K562 (cell line): ENCODE measurements at regions not wholly inside any gene's neighbourhood (a gene's known extent, or its start where the extent isn't known, plus 50 kb on each side); places are given as distances from the start of the nearest gene placed in this dataset.

Experiments
- ATAC-seq: fragments of 200-7000 bp; cut with Tn5 transposase; 3 replicates; pipeline ENCODE4 v1.9.1; 2020; ENCODE audit warnings: moderate library complexity
- BruUV-seq: library from RNA; stranded (reverse); fragments of 400-500 nt; replicated peaks from 2 replicates; lab custom pipeline; 2021; lab: Mats Ljungman, UMichigan
- CTCF ChIA-PET: fragments of 300-600 bp; formaldehyde crosslinking; extraction: SDS; loops from one replicate; lab custom pipeline; 2021; ENCODE audit warnings: low intra/inter-chr PET ratio; lab: Yijun Ruan, JAX
- POLR2A ChIA-PET: fragments of 300-600, 350-650 bp; sonication (Branson Sonifier 250); formaldehyde crosslinking; extraction: SDS; loops from one replicate; lab custom pipeline; 2021; ENCODE audit warnings: antibody characterized with exemption, inconsistent platforms; lab: Yijun Ruan, JAX
- DNase-seq, 4 experiments: peaks; one replicate each; pipeline versions ENCODE4 v3.0.0 to v3.0.0-alpha.2; 2011 to 2018; ENCODE audit warnings: low spot score in 3 of 4, mixed read lengths in 3 of 4; ENCODE audit errors: extremely low read depth in 1 of 4
- FAIRE-seq: peaks from 2 replicates; lab custom pipeline; 2011; peaks lifted over from hg19 to GRCh38; lab: Jason Lieb, UNC
- H2AFZ ChIP-seq: 2 replicates; pipeline ENCODE4 v1.6.0; 2011; ENCODE audit warnings: low read depth, low read length, control low read depth, inconsistent platforms
- H3K27ac ChIP-seq: fragments of 200-600 bp; 3 replicates; pipeline ENCODE4 v1.8.0; 2011; ENCODE audit warnings: low read depth, mild to moderate bottlenecking, control low read depth, inconsistent platforms, low read length, moderate library complexity, mixed read lengths; ENCODE audit errors: extremely low read depth
- H3K27me3 ChIP-seq, 2 experiments: fragments of 300-600 bp in 1 of 2; 2 replicates in 1 of 2; 3 replicates in 1 of 2; pipeline versions ENCODE4 v1.6.0 to v1.8.0; 2011; ENCODE audit warnings: inconsistent platforms in 2 of 2, low read length in 2 of 2, mild to moderate bottlenecking in 1 of 2, mixed read lengths in 1 of 2, moderate library complexity in 1 of 2; ENCODE audit not compliant: control insufficient read depth in 2 of 2, insufficient read depth in 2 of 2
- H3K36me3 ChIP-seq: fragments of 300-600 bp; 3 replicates; pipeline ENCODE4 v1.8.0; 2011; ENCODE audit warnings: mild to moderate bottlenecking, low read length, inconsistent platforms; ENCODE audit not compliant: control insufficient read depth, insufficient read depth
- H3K4me1 ChIP-seq, 2 experiments: fragments of 200-600 bp in 1 of 2; replicated peaks in 1 of 2; 2 replicates in 1 of 2; 3 replicates in 1 of 2; pipeline versions ENCODE4 v1.5.1 to v1.8.0; 2011; ENCODE audit warnings: inconsistent platforms in 2 of 2, low read length in 2 of 2, mild to moderate bottlenecking in 1 of 2, mixed read lengths in 1 of 2, moderate library complexity in 1 of 2; ENCODE audit not compliant: control insufficient read depth in 2 of 2, insufficient read depth in 2 of 2
- H3K4me2 ChIP-seq: 2 replicates; pipeline ENCODE4 v1.6.1; 2011; ENCODE audit warnings: low read length, control low read depth, inconsistent platforms, mixed read lengths; ENCODE audit not compliant: insufficient read depth
- H3K4me3 ChIP-seq: fragments of 200-600 bp; sonication (generic), shearing (Covaris generic); 2 replicates; pipeline ENCODE4 v1.5.1; 2016; ENCODE audit warnings: control low read depth, inconsistent platforms
- H3K79me2 ChIP-seq: fragments of 200-600 bp; 3 replicates; pipeline ENCODE4 v1.8.0; 2011; ENCODE audit warnings: low read length, inconsistent platforms; ENCODE audit not compliant: control insufficient read depth, insufficient read depth
- H3K9ac ChIP-seq, 2 experiments: 2 replicates each; pipeline versions ENCODE4 v1.6.0 to v1.6.1; 2011; ENCODE audit warnings: low read depth in 2 of 2, low read length in 2 of 2, control low read depth in 1 of 2, inconsistent platforms in 1 of 2, mild to moderate bottlenecking in 1 of 2, mixed read lengths in 1 of 2; ENCODE audit not compliant: insufficient read depth in 1 of 2
- H3K9me1 ChIP-seq: one replicate; pipeline ENCODE4 v1.6.0; 2011; ENCODE audit warnings: inconsistent platforms, mild to moderate bottlenecking, low read length, moderate library complexity; ENCODE audit not compliant: control insufficient read depth, insufficient read depth
- H3K9me3 ChIP-seq: replicated peaks from 2 replicates; pipeline ENCODE4 v1.5.1; 2011; ENCODE audit warnings: low read depth, low read length, inconsistent platforms; ENCODE audit not compliant: control insufficient read depth, insufficient read depth
- H4K20me1 ChIP-seq: replicated peaks from 2 replicates; pipeline ENCODE4 v1.6.1; 2011; ENCODE audit warnings: low read length, inconsistent platforms, mixed read lengths; ENCODE audit not compliant: control insufficient read depth, insufficient read depth
- BMI1 ChIP-seq: fragments of 150-350 bp; IDR thresholded peaks from 2 replicates; pipeline ENCODE4 v1.6.1; 2014; ENCODE audit warnings: low read length
- CAMTA2 ChIP-seq: fragments of 250-450 bp; sonication (Bioruptor Pico); conservative IDR thresholded peaks from 2 replicates; pipeline ENCODE4 v1.5.1; 2022
- CBX5 ChIP-seq: IDR thresholded peaks from 2 replicates; pipeline ENCODE4 v1.6.1; 2014; ENCODE audit warnings: low read depth, borderline replicate concordance
- FOXJ3 ChIP-seq: sonication (generic); formaldehyde crosslinking; IDR thresholded peaks from 2 replicates; pipeline ENCODE4 v1.4.0; 2020; ENCODE audit warnings: mild to moderate bottlenecking, missing genetic modification reagents
- GATAD2A ChIP-seq: fragments of 450-650 bp; IDR thresholded peaks from 2 replicates; pipeline ENCODE4 v1.6.1; 2017
- GTF2E2 ChIP-seq: fragments of 200-800 bp; sonication (Bioruptor generic); IDR thresholded peaks from 2 replicates; pipeline ENCODE4 v1.6.1; 2016; ENCODE audit warnings: missing genetic modification characterization, missing compliant biosample characterization
- MLX ChIP-seq, 2 experiments: fragments of 450-650 bp in 1 of 2; sonication (generic) in 1 of 2; formaldehyde crosslinking; conservative IDR thresholded peaks; 2 replicates each; pipeline versions ENCODE4 v1.4.0 to v1.8.1; 2020 to 2022; ENCODE audit warnings: mild to moderate bottlenecking in 1 of 2, missing genetic modification reagents in 1 of 2
- MTF1 ChIP-seq: fragments of 250-450 bp; sonication (Bioruptor Pico); IDR thresholded peaks from 2 replicates; pipeline ENCODE4 v1.9.0; 2021; ENCODE audit warnings: moderate library complexity, mild to moderate bottlenecking, inconsistent platforms, borderline replicate concordance
- PHF20 ChIP-seq: fragments of 450-650 bp; IDR thresholded peaks from 2 replicates; pipeline ENCODE4 v1.6.1; 2018; ENCODE audit not compliant: partially characterized antibody
- PHF8 ChIP-seq: fragments of 200-600 bp; sonication (generic); IDR thresholded peaks from 2 replicates; pipeline ENCODE4 v1.6.1; 2012; ENCODE audit warnings: mixed run types, mild to moderate bottlenecking, inconsistent platforms, low read length, moderate library complexity, borderline replicate concordance
- SIX5 ChIP-seq, 2 experiments: IDR thresholded peaks; 2 replicates each; pipeline ENCODE4 v1.6.1; 2011; ENCODE audit warnings: low read length in 2 of 2, borderline replicate concordance in 1 of 2, low read depth in 1 of 2, mild to moderate bottlenecking in 1 of 2, moderate library complexity in 1 of 2; ENCODE audit not compliant: insufficient read depth in 1 of 2
- SPI1 ChIP-seq: IDR thresholded peaks from 2 replicates; pipeline ENCODE4 v1.6.1; 2011; ENCODE audit warnings: low read depth, low read length, control low read depth, borderline replicate concordance
- TCF3 ChIP-seq: sonication (generic); formaldehyde crosslinking; IDR thresholded peaks from 2 replicates; pipeline ENCODE4 v1.4.0; 2020; ENCODE audit warnings: mild to moderate bottlenecking, missing genetic modification reagents
- ZNF174 ChIP-seq: fragments of 250-450 bp; sonication (Bioruptor Pico); IDR thresholded peaks from 2 replicates; pipeline ENCODE4 v1.4.0; 2020; ENCODE audit warnings: mild to moderate bottlenecking
- ZNF398 ChIP-seq: fragments of 250-450 bp; sonication (Bioruptor Pico); IDR thresholded peaks from 2 replicates; pipeline ENCODE4 v1.8.0; 2021; ENCODE audit warnings: moderate library complexity, mild to moderate bottlenecking, inconsistent platforms
- ZNF668 ChIP-seq: fragments of 250-450 bp; sonication (Bioruptor Pico); IDR thresholded peaks from 2 replicates; pipeline ENCODE4 v1.8.0; 2022; ENCODE audit warnings: mild to moderate bottlenecking, inconsistent platforms
- in situ Hi-C: fragments of 300-500 bp; cut with MboI; formaldehyde crosslinking; loops from 4 replicates; pipeline ENCODE4 v1.15.0; 2018; ENCODE audit warnings: inconsistent platforms, mixed read lengths
- intact Hi-C: fragments of 100-400 bp; cut with micrococcal nuclease; formaldehyde crosslinking; loops from 2 replicates; pipeline ENCODE4 v1.14.2; 2022

GRCh38 chr6:91392951-91393350, 806.1 kb upstream of the MAP3K7 start:
- Histone ChIP-seq H3K9me1 (no peaks in the 10 kb centered on the region), H3K9ac (no peak overlapping the region), H3K27me3 (no peaks in the 10 kb centered on the region), H3K4me3 (no peak overlapping the region), H3K4me2 (no peak overlapping the region), H2AFZ (no peak overlapping the region), H3K4me1 (no peaks in the 10 kb centered on the region), H3K9me3 (no peaks in the 10 kb centered on the region), H3K36me3 (no peaks in the 10 kb centered on the region), H4K20me1 (no peaks in the 10 kb centered on the region), H3K27ac (no peak overlapping the region), H3K79me2 (no peaks in the 10 kb centered on the region)
- no peak for DNase-seq
- BruUV-seq: no TSS peak
- in situ Hi-C loops (no loop called here), intact Hi-C loops (no loop called here)
- TF ChIP-seq MTF1 (CRISPR knock-in tag) (no peak), ZNF174 (CRISPR knock-in tag) (no peak), SIX5 (IDR thresholded peaks at IDR 0.05; ENCODE audit: borderline replicate concordance in 1 of 2, insufficient read depth in 1 of 2, low read depth in 1 of 2, low read length in 2 of 2) (no peak), TCF3 (CRISPR knock-in tag) (no peak), PHF20 (no peak), ZNF398 (no peak), GTF2E2 (tag) (no peak), CAMTA2 (CRISPR knock-in tag) (no peak), FOXJ3 (CRISPR knock-in tag) (no peak), BMI1 (no peak), SPI1 (no peak), CBX5 (no peak), MLX (CRISPR knock-in tag; conservative IDR thresholded peaks at IDR 0.05) (no peak), ZNF668 (CRISPR knock-in tag) (no peak), GATAD2A (no peak), PHF8 (no peak)
- no peak for ATAC-seq
- ChIA-PET CTCF (no interaction called here), POLR2A (no interaction called here)
- no peak for FAIRE-seq
